Transverse colon (tissue), 4 donors: ENCODE measurements at regions not wholly inside any gene's neighbourhood (a gene's known extent, or its start where the extent isn't known, plus 50 kb on each side); places are given as distances from the start of the nearest gene placed in this dataset.
"Not testable (repeated sequence)": the region's sequence is repeated elsewhere in the genome, so short reads cannot be mapped to it uniquely, and the experiment has no call there.

Experiments
- DNase-seq: peaks from one replicate; pipeline ENCODE4 v3.0.0-alpha.2; 2019
- H3K27ac ChIP-seq, 4 donors: fragments of 200-600 bp; sonication (generic); 2 replicates each; pipeline ENCODE4 v1.5.1; 2016 to 2018; ENCODE audit warnings: inconsistent platforms in 4 of 4
- H3K27me3 ChIP-seq: fragments of 200-600 bp; sonication (generic); 2 replicates; pipeline ENCODE4 v1.5.1; 2017; ENCODE audit warnings: inconsistent platforms
- H3K36me3 ChIP-seq, 4 donors: fragments of 200-600 bp; sonication (generic); 2 replicates each; pipeline ENCODE4 v1.5.1; 2017 to 2019; ENCODE audit warnings: inconsistent platforms in 4 of 4
- H3K4me1 ChIP-seq, 4 donors: fragments of 200-600 bp; sonication (generic); 2 replicates each; pipeline ENCODE4 v1.5.1; 2017 to 2020; ENCODE audit warnings: inconsistent platforms in 4 of 4
- H3K4me3 ChIP-seq, 4 donors: fragments of 200-600 bp; sonication (generic); 1 replicate in 1 of 4; 2 replicates in 3 of 4; pipeline versions ENCODE4 v1.5.1 to v1.6.1; 2017 to 2019; ENCODE audit warnings: inconsistent platforms in 4 of 4
- H3K9me3 ChIP-seq, 2 donors: fragments of 200-600 bp; sonication (generic); 2 replicates each; pipeline ENCODE4 v1.5.1; 2017 to 2019; ENCODE audit warnings: inconsistent platforms in 2 of 2
- CTCF ChIP-seq, 5 experiments: fragments of 200-600 bp in 3 of 5; fragments of 450-650 bp in 2 of 5; sonication (generic) in 3 of 5; IDR thresholded peaks; 1 replicate in 2 of 5; 2 replicates in 3 of 5; pipeline ENCODE4 v1.5.1; 2016 to 2017; ENCODE audit warnings: antibody characterized with exemption in 5 of 5, inconsistent platforms in 3 of 5, mild to moderate bottlenecking in 2 of 5, moderate library complexity in 1 of 5
- EP300 ChIP-seq: sonication (generic); formaldehyde crosslinking; IDR thresholded peaks from one replicate; pipeline ENCODE4 v1.6.1; 2017; ENCODE audit warnings: antibody characterized with exemption, low read depth
- POLR2A ChIP-seq: fragments of 450-650 bp; IDR thresholded peaks from one replicate; pipeline ENCODE4 v1.6.1; 2016; ENCODE audit warnings: antibody characterized with exemption, mild to moderate bottlenecking, moderate library complexity
- POLR2AphosphoS5 ChIP-seq, 3 donors: sonication (generic); formaldehyde crosslinking; IDR thresholded peaks; one replicate each; pipeline ENCODE4 v1.6.1; 2016; ENCODE audit warnings: antibody characterized with exemption in 3 of 3
- WGBS, 2 donors: methylation state at CpG; one replicate each; pipeline ENCODE4 v1.1.5; 2018; ENCODE audit warnings: low coverage in 1 of 2; 5-methylcytosine and 5-hydroxymethylcytosine counted together
- in situ Hi-C, 4 donors: fragments of 200-750 bp; cut with MboI; loops; one replicate each; pipeline versions ENCODE4 v1.15.0 to v1.15.1; 2017; ENCODE audit warnings: low sequenced_read_pairs in 3 of 4, low pct_ligation_motif_present in 1 of 4, low pct_unique_long_range_greater_than_20kb in 1 of 4
- intact Hi-C: fragments of 100-400 bp; cut with DNase I; formaldehyde crosslinking; loops from one replicate; pipeline ENCODE4 v1.15.1; 2023; ENCODE audit warnings: low total_unique reads

GRCh38 chr6:28691991-28692390, 166.3 kb downstream of the GPX5 start:
- DNase-seq, H3K9me3 ChIP-seq, H3K36me3 ChIP-seq, H3K27ac ChIP-seq, H3K4me3 ChIP-seq, intact Hi-C loops, H3K4me1 ChIP-seq: not testable (repeated sequence)
- 24 to 60% methylated on average over 1 to 4 of the region's 4 CpGs for WGBS, 2 donors
- H3K27me3 ChIP-seq: peaks cover 81% of the 10 kb centered on the region
- in situ Hi-C loops: loop anchor here in 3 of 4 donors (25.0 kb wide), 1 partner anchor 895 kb away; the partner anchor contains the start of gene OR2H2 (in 3 of the 3)

GRCh38 chr6:28693033-28693750, 167.5 kb downstream of the GPX5 start:
- Histone ChIP-seq H3K27ac (no peak overlapping the region), H3K36me3 (no peaks in the 10 kb centered on the region), H3K27me3 (peaks cover 81% of the 10 kb centered on the region), H3K9me3 (no peaks in the 10 kb centered on the region), H3K4me3 (no peak overlapping the region), H3K4me1 (no peaks in the 10 kb centered on the region)
- in situ Hi-C loops (loop anchor here in 3 of 4 donors (25.0 kb wide), 1 partner anchor 894 kb away; the partner anchor contains the start of gene OR2H2 (in 3 of the 3)), intact Hi-C loops (no loop called here)
- TF ChIP-seq POLR2AphosphoS5 (IDR thresholded peaks at IDR 0.05) (no peak), POLR2A (no peak), CTCF (IDR thresholded peaks at IDR 0.05) (no peak), EP300 (no peak)
- no peak for DNase-seq
- WGBS, 2 donors: 49 to 66% methylated on average over 13 to 23 of the region's 23 CpGs

- in situ Hi-C loops: loop anchor here in 3 of 4 donors (25.0 kb wide), 1 partner anchor 893 kb away; the partner anchor contains the start of gene OR2H2 (in 3 of the 3)
These were observed 168.2 kb downstream of the GPX5 start for GRCh38 chr6:28693751-28694443.

GRCh38 chr6:28695715-28696114, 170.0 kb downstream of the GPX5 start:
- intact Hi-C loops (no loop called here), in situ Hi-C loops (loop anchor here in 3 of 4 donors (25.0 kb wide), 1 partner anchor 892 kb away; the partner anchor contains the start of gene OR2H2 (in 3 of the 3))
- Histone ChIP-seq H3K4me3 (no peak overlapping the region), H3K4me1 (no peaks in the 10 kb centered on the region), H3K27me3 (peaks cover 82% of the 10 kb centered on the region), H3K9me3 (no peaks in the 10 kb centered on the region), H3K36me3 (no peaks in the 10 kb centered on the region), H3K27ac (no peak overlapping the region)
- TF ChIP-seq EP300: no peak
- no peak for TF ChIP-seq POLR2A
- TF ChIP-seq CTCF (IDR thresholded peaks at IDR 0.05): no peak
- TF ChIP-seq POLR2AphosphoS5 (IDR thresholded peaks at IDR 0.05): no peak
- 28 to 81% methylated on average over 6 to 11 of the region's 11 CpGs for WGBS, 2 donors
- no peak for DNase-seq

More at GRCh38 chr6:28693751-28694443, 168.2 kb downstream of the GPX5 start:
- Histone ChIP-seq H3K4me3 (no peak overlapping the region), H3K9me3 (no peaks in the 10 kb centered on the region), H3K27ac (no peak overlapping the region), H3K36me3 (no peaks in the 10 kb centered on the region), H3K4me1 (no peaks in the 10 kb centered on the region), H3K27me3 (peaks cover 81% of the 10 kb centered on the region)
- TF ChIP-seq POLR2A (no peak), CTCF (IDR thresholded peaks at IDR 0.05) (no peak), EP300 (no peak), POLR2AphosphoS5 (IDR thresholded peaks at IDR 0.05) (no peak)
- no peak for DNase-seq
- WGBS, 2 donors: 52 to 62% methylated on average over 11 to 26 of the region's 26 CpGs
- intact Hi-C loops: no loop called here
